BJ (cell line): ENCODE measurements at regions not wholly inside any gene's neighbourhood (a gene's known extent, or its start where the extent isn't known, plus 50 kb on each side); places are given as distances from the start of the nearest gene placed in this dataset.
"Not testable (repeated sequence)": the region's sequence is repeated elsewhere in the genome, so short reads cannot be mapped to it uniquely, and the experiment has no call there.

ENCODE experiments used
- CTCF ChIA-PET: fragments of 350-600 bp; formaldehyde crosslinking; extraction: SDS; loops from one replicate; lab custom pipeline; 2021; ENCODE audit warnings: antibody characterized with exemption, inconsistent platforms; lab: Yijun Ruan, JAX
- POLR2A ChIA-PET: fragments of 300-600 bp; sonication (Branson Sonifier 250); formaldehyde crosslinking; extraction: SDS; loops from one replicate; lab custom pipeline; 2021; ENCODE audit warnings: antibody characterized with exemption; lab: Charles Lee
- DNase-seq: peaks from one replicate; pipeline ENCODE4 v3.0.0-alpha.2; 2011; ENCODE audit warnings: low read depth
- H3K27me3 ChIP-seq: 2 replicates; pipeline ENCODE4 v1.6.0; 2011; ENCODE audit warnings: low read length; ENCODE audit not compliant: control insufficient read depth, insufficient read depth
- H3K36me3 ChIP-seq: 2 replicates; pipeline ENCODE4 v1.5.1; 2011; ENCODE audit warnings: low read length; ENCODE audit not compliant: control insufficient read depth, insufficient read depth
- H3K4me3 ChIP-seq: 2 replicates; pipeline ENCODE4 v1.5.1; 2011; ENCODE audit warnings: low read depth, mild to moderate bottlenecking, control low read depth, low read length
- CTCF ChIP-seq: IDR thresholded peaks from 2 replicates; pipeline ENCODE4 v1.5.1; 2011; ENCODE audit warnings: low read depth, mild to moderate bottlenecking, control low read depth, inconsistent platforms, low read length, moderate library complexity; ENCODE audit not compliant: insufficient read depth

- no peak overlapping the region for H3K4me3 ChIP-seq
- no peak for TF ChIP-seq CTCF
- DNase-seq = no peak
- no peaks in the 10 kb centered on the region for H3K36me3 ChIP-seq
- CTCF ChIA-PET = no interaction called here
- POLR2A ChIA-PET = no interaction called here
- H3K27me3 ChIP-seq = no peaks in the 10 kb centered on the region
Observed at GRCh38 chr20:39705032-39705431, 742.9 kb downstream of the DHX35 start.

- H3K4me3 ChIP-seq, POLR2A ChIA-PET, DNase-seq, H3K27me3 ChIP-seq, H3K36me3 ChIP-seq: not testable (repeated sequence)
- CTCF ChIA-PET = interaction anchor here (0.7 kb wide), 1 partner anchor 86 kb away, joined by 3 read pairs; no protein-coding TSS in a partner anchor
Observed at GRCh38 chr20:39703357-39703756, 741.2 kb downstream of the DHX35 start.

GRCh38 chr20:39702701-39703349 lies 740.7 kb downstream of the DHX35 start:
- H3K36me3 ChIP-seq = no peaks in the 10 kb centered on the region
- TF ChIP-seq CTCF = no peak
- no peak for DNase-seq
- ChIA-PET POLR2A (no interaction called here), CTCF (no interaction called here)
- no peak overlapping the region for H3K4me3 ChIP-seq
- no peaks in the 10 kb centered on the region for H3K27me3 ChIP-seq

- no peak for DNase-seq
- no peak overlapping the region for H3K4me3 ChIP-seq
- H3K27me3 ChIP-seq = no peaks in the 10 kb centered on the region
- TF ChIP-seq CTCF = no peak
- POLR2A ChIA-PET = no interaction called here
- CTCF ChIA-PET = no interaction called here
- no peaks in the 10 kb centered on the region for H3K36me3 ChIP-seq
Observed at GRCh38 chr20:39700528-39700927, 738.4 kb downstream of the DHX35 start.

- no peaks in the 10 kb centered on the region for H3K27me3 ChIP-seq
- no peak for TF ChIP-seq CTCF
- DNase-seq = no peak
- no peaks in the 10 kb centered on the region for H3K36me3 ChIP-seq
- no peak overlapping the region for H3K4me3 ChIP-seq
- CTCF ChIA-PET = interaction anchor here (0.8 kb wide), 1 partner anchor 9 kb away, joined by 3 read pairs; no protein-coding TSS in a partner anchor
- POLR2A ChIA-PET = no interaction called here
Observed at GRCh38 chr20:39699166-39699725, 737.1 kb downstream of the DHX35 start.
